Parathyroid adenoma (tissue), 2 donors: ENCODE measurements at regions not wholly inside any gene's neighbourhood (a gene's known extent, or its start where the extent isn't known, plus 50 kb on each side); places are given as distances from the start of the nearest gene placed in this dataset.

ENCODE experiments used
- H2AFZ ChIP-seq: fragments of 300-600 bp; sonication (generic); one replicate; pipeline ENCODE4 v1.7.0; 2017; ENCODE audit warnings: antibody characterized with exemption, mild to moderate bottlenecking
- H3K27ac ChIP-seq: fragments of 300-600 bp; sonication (generic); one replicate; pipeline ENCODE4 v1.7.0; 2017
- H3K27me3 ChIP-seq: fragments of 300-600 bp; sonication (generic); one replicate; pipeline ENCODE4 v1.7.0; 2017; ENCODE audit warnings: low read length; ENCODE audit not compliant: control insufficient read depth, insufficient read depth
- H3K36me3 ChIP-seq: fragments of 300-600 bp; sonication (generic); one replicate; pipeline ENCODE4 v1.7.0; 2017; ENCODE audit warnings: low read length; ENCODE audit not compliant: control insufficient read depth, insufficient read depth
- H3K4me1 ChIP-seq: fragments of 300-600 bp; sonication (generic); one replicate; pipeline ENCODE4 v1.7.0; 2017; ENCODE audit warnings: control low read depth
- H3K4me2 ChIP-seq: fragments of 300-600 bp; sonication (generic); one replicate; pipeline ENCODE4 v1.7.0; 2017; ENCODE audit warnings: low read length
- H3K4me3 ChIP-seq: fragments of 300-600 bp; sonication (generic); one replicate; pipeline ENCODE4 v1.7.0; 2017; ENCODE audit warnings: low read depth, low read length
- H3K79me2 ChIP-seq: fragments of 300-600 bp; sonication (generic); one replicate; pipeline ENCODE4 v1.7.0; 2017; ENCODE audit warnings: control low read depth
- H3K9ac ChIP-seq: fragments of 300-600 bp; sonication (generic); one replicate; pipeline ENCODE4 v1.7.0; 2017; ENCODE audit warnings: mild to moderate bottlenecking
- H3K9me3 ChIP-seq: fragments of 300-600 bp; sonication (generic); one replicate; pipeline ENCODE4 v1.7.0; 2017; ENCODE audit warnings: low read length; ENCODE audit not compliant: control insufficient read depth
- CTCF ChIP-seq: fragments of 300-600 bp; sonication (generic); IDR thresholded peaks from one replicate; pipeline ENCODE4 v1.7.0; 2017; ENCODE audit warnings: antibody characterized with exemption, mild to moderate bottlenecking
- donor health status: primary hyperparathyroidism.

DNA sequence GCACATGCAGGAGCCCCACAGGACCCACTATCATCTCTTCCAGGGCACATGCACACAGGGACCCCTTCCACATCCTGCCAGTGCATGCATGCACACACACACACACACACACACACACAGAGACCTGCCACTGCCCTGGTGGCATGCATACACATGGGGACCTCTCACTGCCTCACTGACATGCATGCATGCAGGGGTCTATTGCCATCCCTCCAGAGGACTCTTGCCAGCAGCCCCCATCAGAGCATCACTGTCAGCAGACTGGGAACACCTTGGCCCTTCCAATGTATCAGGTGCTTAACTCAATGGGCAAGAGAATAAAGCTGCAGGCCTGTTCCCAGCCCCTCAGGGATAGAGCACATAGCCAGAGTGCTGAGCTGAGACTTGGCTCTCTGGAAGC is 433.6 kb upstream of the PPP1R2C start:
- Histone ChIP-seq H3K4me3 (no peak overlapping the region), H3K4me2 (no peak overlapping the region), H3K27ac (no peak overlapping the region), H3K79me2 (no peaks in the 10 kb centered on the region), H3K9me3 (no peaks in the 10 kb centered on the region), H3K4me1 (no peaks in the 10 kb centered on the region), H3K36me3 (no peaks in the 10 kb centered on the region), H2AFZ (no peak overlapping the region), H3K9ac (no peak overlapping the region), H3K27me3 (no peaks in the 10 kb centered on the region)
- TF ChIP-seq CTCF = no peak

DNA sequence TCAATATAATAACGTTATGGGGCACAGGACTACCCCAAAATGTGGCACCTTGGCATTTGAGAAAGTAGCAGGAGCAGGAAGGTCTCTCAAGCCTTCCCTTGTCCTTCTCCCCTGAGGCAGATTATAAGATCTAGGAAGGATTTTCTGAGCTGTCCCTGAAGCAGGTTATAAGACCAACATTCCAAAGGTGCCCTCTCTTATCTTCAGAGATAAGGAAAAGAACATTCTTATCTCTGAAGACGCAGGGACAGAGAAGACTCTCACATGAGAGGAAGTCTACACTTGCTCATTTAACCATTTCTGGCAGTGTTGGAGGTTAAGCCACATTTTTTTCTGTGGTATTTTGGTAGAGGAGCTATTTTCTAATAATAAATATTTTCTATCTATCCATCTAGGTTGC is 437.9 kb upstream of the MAOA start:
- H3K9ac ChIP-seq = no peak overlapping the region

DNA sequence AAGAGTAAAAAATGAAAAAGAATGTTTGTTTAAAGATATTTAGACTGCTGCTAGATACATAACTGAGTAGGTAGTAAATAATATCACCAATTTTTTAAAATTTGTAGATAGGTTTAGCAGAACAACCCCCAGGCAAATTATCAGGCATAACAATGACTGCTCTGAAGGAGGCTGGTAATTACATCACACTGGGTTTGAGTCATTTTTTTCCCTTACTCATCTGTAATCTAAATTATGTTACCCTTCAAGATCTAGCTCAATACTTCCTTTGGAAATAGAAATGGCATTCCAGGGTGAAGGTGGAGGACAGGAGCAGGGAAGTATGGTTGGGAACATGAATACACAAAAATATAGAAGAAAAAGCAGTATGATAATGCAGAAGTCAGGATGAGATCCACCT is 431.6 kb upstream of the MAOA start:
- TF ChIP-seq CTCF = no peak
- no peaks in the 10 kb centered on the region for H3K36me3 ChIP-seq
- no peaks in the 10 kb centered on the region for H3K9me3 ChIP-seq
- no peak overlapping the region for H3K4me3 ChIP-seq
- no peak overlapping the region for H3K9ac ChIP-seq
- H3K79me2 ChIP-seq = no peaks in the 10 kb centered on the region
- no peak overlapping the region for H2AFZ ChIP-seq
- no peaks in the 10 kb centered on the region for H3K27me3 ChIP-seq
- H3K4me1 ChIP-seq = no peaks in the 10 kb centered on the region
- H3K27ac ChIP-seq = no peak overlapping the region
- no peak overlapping the region for H3K4me2 ChIP-seq

More for the DNA sequence above, 437.9 kb upstream of the MAOA start:
- no peak overlapping the region for H3K4me2 ChIP-seq
- no peaks in the 10 kb centered on the region for H3K79me2 ChIP-seq
- H3K36me3 ChIP-seq = no peaks in the 10 kb centered on the region
- no peaks in the 10 kb centered on the region for H3K27me3 ChIP-seq
- H3K4me3 ChIP-seq = no peak overlapping the region
- H3K27ac ChIP-seq = no peak overlapping the region
- TF ChIP-seq CTCF = no peak
- H3K4me1 ChIP-seq = no peaks in the 10 kb centered on the region
- no peak overlapping the region for H2AFZ ChIP-seq
- H3K9me3 ChIP-seq = no peaks in the 10 kb centered on the region

GRCh38 chrX:43225626-43226328 is 430.3 kb upstream of the MAOA start:
- Histone ChIP-seq H2AFZ (no peak overlapping the region), H3K4me2 (no peak overlapping the region), H3K27ac (no peak overlapping the region), H3K79me2 (no peaks in the 10 kb centered on the region), H3K4me3 (no peak overlapping the region), H3K9me3 (no peaks in the 10 kb centered on the region), H3K27me3 (no peaks in the 10 kb centered on the region), H3K4me1 (no peaks in the 10 kb centered on the region), H3K36me3 (no peaks in the 10 kb centered on the region), H3K9ac (no peak overlapping the region)
- no peak for TF ChIP-seq CTCF

GRCh38 chrX:43238461-43238945 is 417.6 kb upstream of the MAOA start:
- no peaks in the 10 kb centered on the region for H3K9me3 ChIP-seq
- H3K79me2 ChIP-seq = no peaks in the 10 kb centered on the region
- no peaks in the 10 kb centered on the region for H3K27me3 ChIP-seq
- no peak overlapping the region for H2AFZ ChIP-seq
- no peak for TF ChIP-seq CTCF
- no peak overlapping the region for H3K9ac ChIP-seq
- H3K4me2 ChIP-seq = no peak overlapping the region
- H3K36me3 ChIP-seq = no peaks in the 10 kb centered on the region
- no peak overlapping the region for H3K4me3 ChIP-seq
- H3K27ac ChIP-seq = no peak overlapping the region
- H3K4me1 ChIP-seq = no peaks in the 10 kb centered on the region
